GM19025 (cell line): ENCODE measurements at regions not wholly inside any gene's neighbourhood (a gene's known extent, or its start where the extent isn't known, plus 50 kb on each side); places are given as distances from the start of the nearest gene placed in this dataset.

ENCODE experiments used
- ATAC-seq: cut with Tn5 transposase; IDR thresholded peaks from one replicate; pipeline ENCODE4 v1.9.1; 2021; ENCODE audit warnings: mild to moderate bottlenecking, low read depth, moderate library complexity; ENCODE audit not compliant: unreplicated experiment

- no peak for ATAC-seq
Observed at GRCh38 chr13:74975111-74975510, 506.9 kb downstream of the TBC1D4 start.

GRCh38 chr13:74973935-74974879 is 507.8 kb downstream of the TBC1D4 start:
- no peak for ATAC-seq

GRCh38 chr13:74969419-74969818 is 512.5 kb downstream of the TBC1D4 start:
- no peak for ATAC-seq

GRCh38 chr13:74966814-74967424 is 515.0 kb downstream of the TBC1D4 start:
- ATAC-seq = no peak

GRCh38 chr13:74966275-74966674 is 515.7 kb downstream of the TBC1D4 start:
- ATAC-seq = no peak

GRCh38 chr13:74945637-74946036 is 536.3 kb downstream of the TBC1D4 start:
- no peak for ATAC-seq

- no peak for ATAC-seq
Observed at GRCh38 chr13:74931698-74932433, 550.1 kb downstream of the TBC1D4 start.

GRCh38 chr13:74930402-74931165 is 551.4 kb downstream of the TBC1D4 start:
- no peak for ATAC-seq

- no peak for ATAC-seq
Observed at GRCh38 chr13:74929436-74929835, 552.5 kb downstream of the TBC1D4 start.

- ATAC-seq = no peak
Observed at GRCh38 chr13:74927823-74928222, 554.1 kb downstream of the TBC1D4 start.

- ATAC-seq = no peak
Observed at GRCh38 chr13:74922963-74923362, 559.0 kb downstream of the TBC1D4 start.

- no peak for ATAC-seq
Observed at GRCh38 chr13:74921326-74921725, 560.6 kb downstream of the TBC1D4 start.

- no peak for ATAC-seq
Observed at GRCh38 chr13:74920920-74921319, 561.0 kb downstream of the TBC1D4 start.

GRCh38 chr13:74920361-74920760 is 561.6 kb downstream of the TBC1D4 start:
- ATAC-seq = no peak

- no peak for ATAC-seq
Observed at GRCh38 chr13:74919914-74920313, 562.1 kb downstream of the TBC1D4 start.

- ATAC-seq = no peak
Observed at GRCh38 chr13:74912898-74913297, 569.1 kb downstream of the TBC1D4 start.

GRCh38 chr13:74910415-74910814 is 571.6 kb downstream of the TBC1D4 start:
- ATAC-seq = no peak

- ATAC-seq = no peak
Observed at GRCh38 chr13:74907788-74908187, 574.2 kb downstream of the TBC1D4 start.

- ATAC-seq = no peak
Observed at GRCh38 chr13:74904556-74904955, 577.4 kb downstream of the TBC1D4 start.

- ATAC-seq = no peak
Observed at GRCh38 chr13:74895042-74895796, 586.8 kb downstream of the TBC1D4 start.
